Body of pancreas (tissue), 4 donors: ENCODE measurements at regions not wholly inside any gene's neighbourhood (a gene's known extent, or its start where the extent isn't known, plus 50 kb on each side); places are given as distances from the start of the nearest gene placed in this dataset.

ENCODE experiments used
- ATAC-seq: fragments of 150-250 bp; one replicate; pipeline ENCODE4 v1.9.1; 2016
- DNase-seq, 4 donors: peaks; one replicate each; pipeline ENCODE4 v3.0.0-alpha.2; 2019
- H3K27ac ChIP-seq, 4 donors: fragments of 200-600 bp; sonication (generic); 1 replicate in 3 of 4; 2 replicates in 1 of 4; pipeline versions ENCODE4 v1.5.1 to v1.6.1; 2016 to 2019; ENCODE audit warnings: mild to moderate bottlenecking in 1 of 4, mixed read lengths in 1 of 4, moderate library complexity in 1 of 4
- H3K27me3 ChIP-seq, 2 donors: fragments of 200-600 bp; sonication (generic); one replicate each; pipeline ENCODE4 v1.6.0; 2016; ENCODE audit warnings: mild to moderate bottlenecking in 1 of 2
- H3K36me3 ChIP-seq, 2 donors: fragments of 200-600 bp; sonication (generic); replicated peaks in 1 of 2; 2 replicates each; pipeline ENCODE4 v1.5.1; 2016; ENCODE audit warnings: low read depth in 2 of 2; ENCODE audit not compliant: insufficient read depth in 1 of 2
- H3K4me1 ChIP-seq: fragments of 200-600 bp; sonication (generic); one replicate; pipeline ENCODE4 v1.6.0; 2016
- H3K4me3 ChIP-seq, 2 donors: fragments of 200-600 bp; sonication (generic); 1 replicate in 1 of 2; 2 replicates in 1 of 2; pipeline ENCODE4 v1.5.1; 2016 to 2019
- H3K9me3 ChIP-seq, 3 donors: fragments of 200-600 bp; sonication (generic); 1 replicate in 2 of 3; 2 replicates in 1 of 3; pipeline ENCODE4 v1.5.1; 2016
- POLR2A ChIP-seq, 3 donors: fragments of 450-650 bp; IDR thresholded peaks; one replicate each; pipeline ENCODE4 v1.6.1; 2016; ENCODE audit warnings: antibody characterized with exemption in 3 of 3, mild to moderate bottlenecking in 2 of 3
- WGBS, 2 donors: methylation state at CpG; one replicate each; pipeline ENCODE4 v1.1.5; 2017; 5-methylcytosine and 5-hydroxymethylcytosine counted together
- intact Hi-C: fragments of 100-400 bp; cut with DNase I; formaldehyde crosslinking; loops from one replicate; pipeline ENCODE4 v1.15.1; 2023
- TF ChIP-seq, protein P1 (sequence below), 7 experiments: fragments of 450-650 bp in 4 of 7; fragments of 200-600 bp in 3 of 7; sonication (generic) in 3 of 7; IDR thresholded peaks; one replicate each; pipeline ENCODE4 v1.5.1; 2016 to 2019; ENCODE audit warnings: antibody characterized with exemption in 7 of 7

DNA sequence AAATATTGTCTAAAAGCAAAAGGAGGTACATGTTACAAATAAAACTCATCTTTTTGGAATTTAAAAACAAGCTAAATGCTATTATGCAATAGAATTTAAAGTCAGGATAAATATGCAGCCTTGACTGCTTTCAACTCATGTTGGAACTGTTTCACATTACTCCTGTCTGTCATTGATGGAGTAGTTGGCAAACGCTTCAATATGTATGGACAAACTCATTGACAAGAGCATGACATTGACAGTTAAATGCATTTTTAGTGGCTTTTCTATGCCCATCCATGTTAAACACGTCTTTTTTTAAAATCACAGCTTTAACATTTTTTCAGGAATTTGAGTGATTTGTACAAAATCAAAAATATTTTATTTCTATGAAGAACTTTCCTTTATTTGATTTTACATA lies 1560.5 kb downstream of the KCNT2 start:
- Histone ChIP-seq H3K4me3 (no peak overlapping the region), H3K9me3 (no peaks in the 10 kb centered on the region), H3K27ac (no peak overlapping the region), H3K36me3 (no peaks in the 10 kb centered on the region), H3K4me1 (no peaks in the 10 kb centered on the region), H3K27me3 (no peaks in the 10 kb centered on the region)
- ATAC-seq (no peak), DNase-seq (no peak)
- TF ChIP-seq, protein P1, sequence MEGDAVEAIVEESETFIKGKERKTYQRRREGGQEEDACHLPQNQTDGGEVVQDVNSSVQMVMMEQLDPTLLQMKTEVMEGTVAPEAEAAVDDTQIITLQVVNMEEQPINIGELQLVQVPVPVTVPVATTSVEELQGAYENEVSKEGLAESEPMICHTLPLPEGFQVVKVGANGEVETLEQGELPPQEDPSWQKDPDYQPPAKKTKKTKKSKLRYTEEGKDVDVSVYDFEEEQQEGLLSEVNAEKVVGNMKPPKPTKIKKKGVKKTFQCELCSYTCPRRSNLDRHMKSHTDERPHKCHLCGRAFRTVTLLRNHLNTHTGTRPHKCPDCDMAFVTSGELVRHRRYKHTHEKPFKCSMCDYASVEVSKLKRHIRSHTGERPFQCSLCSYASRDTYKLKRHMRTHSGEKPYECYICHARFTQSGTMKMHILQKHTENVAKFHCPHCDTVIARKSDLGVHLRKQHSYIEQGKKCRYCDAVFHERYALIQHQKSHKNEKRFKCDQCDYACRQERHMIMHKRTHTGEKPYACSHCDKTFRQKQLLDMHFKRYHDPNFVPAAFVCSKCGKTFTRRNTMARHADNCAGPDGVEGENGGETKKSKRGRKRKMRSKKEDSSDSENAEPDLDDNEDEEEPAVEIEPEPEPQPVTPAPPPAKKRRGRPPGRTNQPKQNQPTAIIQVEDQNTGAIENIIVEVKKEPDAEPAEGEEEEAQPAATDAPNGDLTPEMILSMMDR (IDR thresholded peaks at IDR 0.05), result no peak
- no peak for TF ChIP-seq POLR2A (IDR thresholded peaks at IDR 0.05)
- WGBS, 2 donors, result 31 to 33% methylated on average over 2 of the region's 2 CpGs
- intact Hi-C loops, result no loop called here

DNA sequence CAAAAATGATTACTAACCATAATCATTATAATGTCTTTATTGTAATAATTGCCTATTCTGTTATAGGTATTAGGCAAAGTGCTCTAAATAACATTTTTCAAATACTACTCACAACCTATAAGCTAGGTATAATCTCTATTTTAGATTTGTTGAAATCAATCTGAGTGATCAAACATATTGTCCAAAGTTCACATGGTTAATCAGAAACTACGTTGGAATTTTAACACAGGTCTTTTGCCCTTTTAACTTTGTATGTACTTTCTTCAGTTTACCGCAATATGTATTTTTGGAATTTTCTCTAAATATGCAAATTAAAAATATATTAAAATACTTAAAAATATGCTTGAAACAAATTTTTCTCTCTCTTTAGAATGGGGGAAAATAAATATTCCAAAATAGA lies 1563.2 kb downstream of the KCNT2 start:
- no peaks in the 10 kb centered on the region for H3K4me1 ChIP-seq
- intact Hi-C loops, result no loop called here
- 38 to 52% methylated on average over 2 of the region's 2 CpGs for WGBS, 2 donors
- H3K9me3 ChIP-seq, result no peaks in the 10 kb centered on the region
- H3K27ac ChIP-seq, result no peak overlapping the region
- TF ChIP-seq, protein P1 (IDR thresholded peaks at IDR 0.05), result no peak
- TF ChIP-seq POLR2A (IDR thresholded peaks at IDR 0.05), result no peak
- ATAC-seq, result no peak
- no peak overlapping the region for H3K4me3 ChIP-seq
- no peaks in the 10 kb centered on the region for H3K27me3 ChIP-seq
- no peaks in the 10 kb centered on the region for H3K36me3 ChIP-seq
- no peak for DNase-seq

DNA sequence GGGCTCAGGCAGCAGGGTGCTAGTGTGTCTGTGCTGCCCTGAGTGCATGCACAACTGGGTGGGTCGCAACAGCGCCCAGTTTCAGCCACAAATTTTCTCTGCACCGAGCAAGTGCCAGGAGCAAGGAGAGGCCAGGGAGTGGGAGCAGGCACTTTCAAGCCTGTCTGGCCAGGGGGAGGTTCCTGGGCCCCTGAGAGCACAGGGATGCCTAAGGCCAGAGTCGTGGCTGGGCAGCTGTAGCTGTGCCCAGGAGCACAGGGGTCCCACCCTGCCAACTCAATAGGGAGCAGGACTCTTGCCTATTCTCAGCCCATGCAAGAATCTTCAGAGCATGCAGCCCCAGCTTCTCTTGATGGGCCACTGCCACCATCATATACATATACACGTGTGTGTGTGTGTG lies 1577.4 kb downstream of the KCNT2 start:
- Histone ChIP-seq H3K27me3 (no peaks in the 10 kb centered on the region), H3K27ac (no peak overlapping the region), H3K4me3 (no peak overlapping the region), H3K4me1 (no peaks in the 10 kb centered on the region), H3K36me3 (no peaks in the 10 kb centered on the region), H3K9me3 (peaks cover 0 to 7% (median 0%) of the 10 kb centered on the region in 3 donors)
- intact Hi-C loops, result no loop called here
- ATAC-seq (no peak), DNase-seq (no peak)
- WGBS, 2 donors, result 64% methylated on average over 4 to 5 of the region's 5 CpGs
- TF ChIP-seq, protein P1 (IDR thresholded peaks at IDR 0.05), result no peak
- no peak for TF ChIP-seq POLR2A (IDR thresholded peaks at IDR 0.05)

DNA sequence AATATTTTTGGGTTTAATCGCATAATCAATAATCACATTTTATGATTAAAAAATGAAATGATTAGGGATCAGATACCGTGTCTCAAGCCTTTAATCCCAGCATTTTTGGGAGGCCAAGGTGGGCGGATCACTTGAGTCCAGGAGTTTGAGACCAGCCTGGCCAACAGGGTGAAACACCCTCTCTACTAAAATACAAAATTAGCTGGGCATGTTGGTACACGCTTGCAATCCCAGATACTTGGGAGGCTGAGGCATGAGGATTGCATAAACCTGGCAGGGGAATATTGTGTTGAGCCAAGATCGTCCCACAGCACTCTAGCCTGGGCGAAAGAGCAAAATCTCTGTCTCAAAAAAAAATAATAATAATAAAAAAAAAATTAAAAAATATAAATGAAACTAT lies 1581.4 kb downstream of the KCNT2 start:
- 53 to 61% methylated on average over 6 of the region's 6 CpGs for WGBS, 2 donors
- no peak for TF ChIP-seq POLR2A (IDR thresholded peaks at IDR 0.05)
- TF ChIP-seq, protein P1 (IDR thresholded peaks at IDR 0.05), result no peak

DNA sequence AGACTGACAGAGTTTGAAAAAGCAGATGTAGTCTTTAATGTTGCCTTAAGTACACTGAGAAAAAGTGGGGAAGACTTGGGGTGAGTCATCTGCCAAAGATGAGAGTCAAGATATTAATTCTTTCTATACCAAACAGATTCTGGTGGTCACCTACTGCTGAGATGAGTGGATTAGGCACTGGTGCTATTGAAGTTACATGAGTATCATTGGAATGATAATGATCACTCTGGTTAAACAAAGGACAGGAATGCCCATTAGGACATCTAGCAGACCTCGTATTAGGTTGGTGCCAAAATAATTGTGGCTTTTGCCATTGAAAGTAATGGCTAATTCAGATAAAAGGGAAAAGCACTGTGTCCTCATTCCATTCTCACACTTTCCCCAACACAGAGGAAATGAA lies 1588.9 kb downstream of the KCNT2 start:
- no peaks in the 10 kb centered on the region for H3K4me1 ChIP-seq
- no peaks in the 10 kb centered on the region for H3K9me3 ChIP-seq
- 13 to 17% methylated on average over 1 of the region's 1 CpG for WGBS, 2 donors
- no peaks in the 10 kb centered on the region for H3K27me3 ChIP-seq
- no peak overlapping the region for H3K4me3 ChIP-seq
- DNase-seq (no peak), ATAC-seq (no peak)
- intact Hi-C loops, result no loop called here
- H3K27ac ChIP-seq, result no peak overlapping the region
- no peaks in the 10 kb centered on the region for H3K36me3 ChIP-seq
- TF ChIP-seq POLR2A (IDR thresholded peaks at IDR 0.05), result no peak
- TF ChIP-seq, protein P1 (IDR thresholded peaks at IDR 0.05), result no peak

More for the DNA sequence above, 1581.4 kb downstream of the KCNT2 start:
- Histone ChIP-seq H3K36me3 (no peaks in the 10 kb centered on the region), H3K27ac (no peak overlapping the region), H3K4me1 (no peaks in the 10 kb centered on the region), H3K27me3 (no peaks in the 10 kb centered on the region), H3K4me3 (no peak overlapping the region), H3K9me3 (peaks cover 0 to 7% (median 0%) of the 10 kb centered on the region in 3 donors)
- intact Hi-C loops, result no loop called here
- no peak for ATAC-seq
- no peak for DNase-seq
